Activated CD4-positive, CD25-positive, alpha-beta regulatory T cell (primary cell): ENCODE measurements at regions not wholly inside any gene's neighbourhood (a gene's known extent, or its start where the extent isn't known, plus 50 kb on each side); places are given as distances from the start of the nearest gene placed in this dataset.
"Not testable (repeated sequence)": the region's sequence is repeated elsewhere in the genome, so short reads cannot be mapped to it uniquely, and the experiment has no call there.

Experiments used
- DNase-seq, 4 experiments: peaks; one replicate each; lab custom pipeline; 2025; lab: John Stamatoyannopoulos, UW

GRCh38 chr6:27544612-27545260 lies 71.8 kb upstream of the ZNF184 start:
- no peak for DNase-seq

- DNase-seq = not testable (repeated sequence)
Observed at GRCh38 chr6:27544135-27544534, 71.2 kb upstream of the ZNF184 start.

GRCh38 chr6:27542485-27542884 lies 69.6 kb upstream of the ZNF184 start:
- no peak for DNase-seq

- DNase-seq = no peak
Observed at GRCh38 chr6:27541933-27542297, 69.0 kb upstream of the ZNF184 start.

DNA sequence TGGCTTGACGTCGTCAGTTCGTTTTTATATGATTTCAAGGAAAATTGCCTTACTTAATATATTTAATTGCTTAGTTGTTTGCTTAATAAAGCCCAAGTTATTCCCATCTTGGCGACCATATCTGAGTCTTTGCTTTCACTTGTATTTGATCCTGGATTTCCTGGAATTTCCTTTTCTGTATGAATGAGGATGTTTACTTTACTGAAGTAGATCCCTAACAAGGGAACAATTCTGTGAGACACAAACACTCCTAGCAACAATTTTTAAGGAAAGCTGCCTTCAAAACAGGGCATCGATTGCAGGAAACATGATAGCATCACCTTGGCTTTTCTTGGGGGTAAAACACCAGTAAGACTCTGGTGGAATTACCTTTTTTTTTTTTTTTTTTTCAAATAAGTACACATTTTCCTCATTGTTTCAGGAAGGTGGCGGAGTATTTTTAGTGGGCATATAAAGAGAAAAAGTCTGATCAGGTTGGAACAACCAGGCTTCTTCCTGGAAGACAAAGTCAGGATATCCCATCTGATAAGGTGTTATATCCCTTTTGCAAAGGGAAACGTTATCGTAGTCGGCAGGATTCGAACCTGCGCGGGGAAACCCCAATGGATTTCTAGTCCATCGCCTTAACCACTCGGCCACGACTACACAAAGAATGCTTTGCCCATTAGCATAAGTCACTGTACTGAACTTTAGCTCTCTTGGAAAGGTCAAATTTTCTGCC lies 68.5 kb upstream of the ZNF184 start:
- no peak for DNase-seq

DNA sequence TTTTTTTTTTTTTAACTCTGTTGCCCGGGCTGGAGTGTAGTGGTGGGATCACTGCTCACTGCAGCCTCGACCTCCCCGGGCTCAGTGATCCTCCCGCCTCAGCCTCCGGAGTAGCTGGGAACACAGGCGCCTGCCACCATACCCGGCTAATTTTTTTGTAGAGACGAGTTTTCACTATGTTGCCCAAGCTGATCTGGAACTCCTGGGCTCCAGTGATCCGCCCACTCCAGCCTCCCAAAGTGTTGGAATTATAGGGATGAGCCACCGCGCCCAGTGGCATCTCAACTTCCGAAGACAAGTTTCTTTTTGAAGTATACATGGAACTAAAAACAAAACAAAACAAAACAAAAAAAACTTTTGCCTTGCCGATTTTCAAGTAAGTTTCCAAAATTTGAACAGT lies 66.6 kb upstream of the ZNF184 start:
- no peak for DNase-seq

GRCh38 chr6:27532820-27533538 lies 60.1 kb upstream of the ZNF184 start:
- no peak for DNase-seq

DNA sequence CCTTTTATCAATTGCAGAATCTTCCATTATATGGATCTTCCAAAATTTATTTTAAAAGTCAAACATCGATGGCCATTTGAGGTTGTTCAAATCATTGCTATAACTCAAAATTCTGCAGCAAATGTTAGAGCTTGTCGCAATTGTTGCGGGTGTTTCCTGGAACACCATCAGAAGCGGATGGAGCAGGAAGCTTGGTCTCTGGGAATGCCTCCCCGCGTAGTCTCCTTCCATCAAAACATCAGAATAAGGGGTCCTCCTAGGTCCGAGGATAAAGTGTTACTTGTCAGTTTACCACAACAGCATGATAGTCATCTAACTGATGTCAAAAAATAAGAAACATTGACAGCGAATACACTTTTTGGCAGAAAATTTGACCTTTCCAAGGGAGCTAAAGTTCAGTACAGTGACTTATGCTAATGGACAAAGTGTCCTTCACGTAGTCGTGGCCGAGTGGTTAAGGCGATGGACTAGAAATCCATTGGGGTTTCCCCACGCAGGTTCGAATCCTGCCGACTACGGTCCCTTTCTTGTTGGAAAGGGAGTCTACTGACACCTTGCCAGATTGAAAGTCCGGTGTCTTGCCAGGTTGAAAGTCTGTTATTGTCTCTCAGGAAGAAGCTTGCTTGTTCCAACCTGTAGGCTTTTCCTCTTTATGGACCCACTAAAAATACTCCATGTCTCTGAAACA lies 59.0 kb upstream of the ZNF184 start:
- no peak for DNase-seq

DNA sequence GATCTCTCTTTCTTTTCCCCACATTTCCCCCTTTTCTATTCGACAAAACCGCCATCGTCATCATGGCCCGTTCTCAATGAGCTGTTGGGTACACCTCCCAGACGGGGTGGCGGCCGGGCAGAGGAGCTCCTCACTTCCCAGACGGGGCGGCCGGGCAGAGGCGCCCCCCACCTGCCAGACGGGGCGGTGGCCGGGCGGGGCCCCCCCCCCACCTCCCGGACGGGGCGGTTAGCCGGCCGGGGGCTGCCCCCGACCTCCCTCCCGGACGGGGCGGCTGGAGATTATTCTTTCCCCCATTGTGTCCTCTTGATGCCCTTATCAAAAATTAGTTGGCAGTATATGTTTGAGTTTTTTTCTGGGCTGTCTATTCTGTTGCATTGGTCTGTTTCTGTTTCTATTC lies 56.9 kb upstream of the ZNF184 start:
- DNase-seq = not testable (repeated sequence)

GRCh38 chr6:27528714-27529113 lies 55.8 kb upstream of the ZNF184 start:
- no peak for DNase-seq
